Adipocyte (in vitro differentiated cells): ENCODE measurements at regions not wholly inside any gene's neighbourhood (a gene's known extent, or its start where the extent isn't known, plus 50 kb on each side); places are given as distances from the start of the nearest gene placed in this dataset.
"Not testable (repeated sequence)": the region's sequence is repeated elsewhere in the genome, so short reads cannot be mapped to it uniquely, and the experiment has no call there.

Source experiments
- DNase-seq: peaks from one replicate; pipeline ENCODE4 v3.0.0-alpha.2; 2015; ENCODE audit warnings: low read depth
- H3K27me3 ChIP-seq: replicated peaks from 2 replicates; pipeline ENCODE4 v1.7.0; 2013; ENCODE audit warnings: mild to moderate bottlenecking, low read length, moderate library complexity; ENCODE audit not compliant: control insufficient read depth, insufficient read depth
- H3K36me3 ChIP-seq: 2 replicates; pipeline ENCODE4 v1.7.0; 2013; ENCODE audit warnings: low read length, mild to moderate bottlenecking, moderate library complexity; ENCODE audit not compliant: control insufficient read depth, insufficient read depth, severe bottlenecking
- H3K4me1 ChIP-seq: 2 replicates; pipeline ENCODE4 v1.7.0; 2013; ENCODE audit warnings: mild to moderate bottlenecking, low read length, moderate library complexity; ENCODE audit not compliant: control insufficient read depth, insufficient read depth
- H3K4me3 ChIP-seq: 2 replicates; pipeline ENCODE4 v1.7.0; 2013; ENCODE audit warnings: mild to moderate bottlenecking, low read length, moderate library complexity
- H3K9ac ChIP-seq: 2 replicates; pipeline ENCODE4 v1.7.0; 2013; ENCODE audit warnings: mild to moderate bottlenecking, low read length, moderate library complexity
- H3K9me3 ChIP-seq: 2 replicates; pipeline ENCODE4 v1.7.0; 2013; ENCODE audit warnings: mild to moderate bottlenecking, low read length, moderate library complexity; ENCODE audit not compliant: control insufficient read depth

DNA sequence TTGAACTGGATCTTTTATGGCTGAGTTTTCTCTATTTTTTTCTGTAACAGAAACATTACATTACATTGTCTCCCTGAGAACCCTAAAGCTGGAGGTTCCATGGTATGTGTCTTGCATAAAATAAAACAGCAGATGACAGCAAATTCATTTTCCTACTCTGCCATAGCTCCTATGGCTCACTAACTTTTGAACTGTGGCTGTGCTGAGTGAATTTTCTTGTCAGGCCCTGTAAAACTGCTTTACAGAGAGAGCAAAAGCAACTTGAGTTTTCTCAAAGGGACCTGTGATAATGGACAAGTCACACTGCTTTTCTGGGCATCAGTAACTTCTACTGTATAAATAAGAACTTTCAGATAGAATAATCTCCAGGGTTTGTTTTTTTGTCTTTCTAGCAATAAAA, 129.9 kb upstream of the TSC22D2 start:
- no peaks in the 10 kb centered on the region for H3K36me3 ChIP-seq
- no peaks in the 10 kb centered on the region for H3K27me3 ChIP-seq

DNA sequence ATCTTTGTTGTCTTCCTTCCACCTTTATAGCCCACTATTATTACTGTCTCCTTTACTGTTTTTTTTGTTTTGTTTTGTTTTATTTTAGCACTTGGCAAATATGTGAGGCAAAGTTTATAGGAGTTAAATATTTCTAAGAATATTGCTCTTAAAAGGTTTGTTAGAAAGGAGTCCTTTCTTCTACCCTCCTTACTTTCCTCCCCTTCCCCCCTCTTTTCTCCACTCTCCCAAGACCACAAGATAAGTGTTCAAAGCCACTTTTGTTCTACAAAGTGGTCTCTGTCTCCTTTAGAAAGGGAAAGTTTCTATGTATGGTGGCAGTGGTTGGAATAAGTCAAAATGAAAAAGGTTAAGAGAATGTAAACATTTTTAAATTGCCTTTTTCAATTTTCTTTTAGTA, 130.7 kb upstream of the TSC22D2 start:
- Histone ChIP-seq H3K27me3 (no peaks in the 10 kb centered on the region), H3K4me3 (no peak overlapping the region), H3K36me3 (no peaks in the 10 kb centered on the region), H3K9ac (no peak overlapping the region), H3K9me3 (peaks cover 2% of the 10 kb centered on the region), H3K4me1 (peaks cover 11% of the 10 kb centered on the region)
- DNase-seq, result no peak

More for the DNA sequence above, 129.9 kb upstream of the TSC22D2 start:
- H3K9me3 ChIP-seq, result peaks cover 5% of the 10 kb centered on the region
- no peak for DNase-seq
- H3K9ac ChIP-seq, result no peak overlapping the region
- no peak overlapping the region for H3K4me3 ChIP-seq
- H3K4me1 ChIP-seq, result peaks cover 11% of the 10 kb centered on the region

DNA sequence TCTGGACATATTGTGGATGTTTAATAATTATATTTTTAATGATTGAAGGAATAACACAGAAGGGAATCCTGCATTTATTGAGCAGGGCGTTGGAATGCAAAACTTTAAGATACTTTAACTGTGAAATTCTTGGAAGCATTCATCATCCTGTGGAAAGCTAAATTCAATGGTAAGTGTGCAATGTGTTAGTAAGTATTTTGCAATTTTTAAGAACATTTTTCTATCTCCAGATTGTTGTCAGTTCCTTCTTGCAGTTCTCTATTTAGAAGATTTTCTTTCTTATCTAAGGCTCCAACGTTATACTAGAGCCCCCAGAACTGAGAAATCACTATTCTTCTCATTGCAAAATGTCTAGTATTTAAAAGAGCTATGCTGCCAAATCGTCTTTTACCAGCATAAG, 132.2 kb upstream of the TSC22D2 start:
- Histone ChIP-seq H3K4me1 (peaks cover 11% of the 10 kb centered on the region), H3K9me3 (no peaks in the 10 kb centered on the region), H3K27me3 (no peaks in the 10 kb centered on the region), H3K9ac (no peak overlapping the region), H3K36me3 (no peaks in the 10 kb centered on the region), H3K4me3 (no peak overlapping the region)
- DNase-seq, result peak; percentile 41

DNA sequence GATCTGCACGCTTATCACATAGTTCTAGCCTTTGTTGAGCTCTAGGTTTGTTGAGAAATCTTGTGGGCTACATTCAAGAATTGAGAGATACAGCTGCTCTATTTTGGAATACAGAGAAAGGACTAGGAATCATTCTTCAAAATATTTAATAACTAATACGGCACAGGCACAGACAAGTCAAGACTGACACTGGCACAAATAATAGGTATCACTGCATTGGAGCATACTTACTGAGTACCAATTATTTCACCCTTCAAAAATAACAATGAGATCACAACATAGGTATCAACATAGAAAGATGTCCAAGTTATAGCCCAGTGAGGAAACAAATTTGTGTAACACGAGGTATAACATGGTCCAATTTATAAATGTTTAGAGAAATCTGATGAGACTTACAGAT, 133.7 kb upstream of the TSC22D2 start:
- Histone ChIP-seq H3K36me3 (no peaks in the 10 kb centered on the region), H3K4me3 (no peak overlapping the region), H3K9ac (no peak overlapping the region), H3K4me1 (peaks cover 11% of the 10 kb centered on the region), H3K27me3 (no peaks in the 10 kb centered on the region), H3K9me3 (no peaks in the 10 kb centered on the region)
- no peak for DNase-seq

DNA sequence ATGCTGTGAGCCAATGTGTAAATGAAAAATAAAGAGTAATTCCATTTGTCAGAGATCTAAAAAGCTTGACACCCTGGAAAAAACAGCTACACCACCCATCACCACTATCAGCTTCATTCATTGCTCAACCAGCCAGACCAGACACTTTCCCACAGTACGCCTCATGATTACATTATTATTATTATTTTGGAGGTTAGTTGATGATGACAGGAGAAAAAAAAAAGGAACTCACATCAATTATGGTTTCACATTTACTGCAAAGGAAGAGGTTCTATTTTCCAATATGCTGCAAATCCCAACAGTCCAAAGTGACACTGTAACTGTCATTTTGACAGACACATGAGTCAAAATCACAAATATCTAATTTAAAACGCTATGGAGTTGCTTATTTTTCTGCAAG, 134.7 kb upstream of the TSC22D2 start:
- Histone ChIP-seq H3K4me3 (no peak overlapping the region), H3K27me3 (no peaks in the 10 kb centered on the region), H3K9me3 (no peaks in the 10 kb centered on the region), H3K4me1 (peaks cover 11% of the 10 kb centered on the region), H3K9ac (no peak overlapping the region), H3K36me3 (no peaks in the 10 kb centered on the region)
- DNase-seq, result no peak

DNA sequence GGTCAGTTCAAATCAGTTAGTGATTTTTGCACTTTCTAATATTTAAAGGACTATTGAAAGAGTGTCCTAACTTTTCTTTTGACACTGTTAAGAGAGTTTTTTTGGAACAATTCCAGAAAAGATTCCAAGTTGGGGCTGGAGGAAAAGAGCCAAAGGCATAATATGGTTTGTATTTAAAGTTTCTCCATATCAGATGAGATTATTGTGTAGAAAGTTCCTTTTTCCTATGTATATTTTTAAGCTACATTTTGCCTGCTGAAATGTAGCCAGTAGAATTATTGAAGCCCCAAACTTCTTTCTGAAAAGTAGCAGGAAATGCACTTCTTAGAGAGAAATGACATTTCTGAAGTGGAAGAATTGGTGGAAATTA, 136.5 kb upstream of the TSC22D2 start:
- peak; percentile 62 for DNase-seq
- peaks cover 11% of the 10 kb centered on the region for H3K4me1 ChIP-seq
- no peaks in the 10 kb centered on the region for H3K36me3 ChIP-seq
- H3K9ac ChIP-seq, result no peak overlapping the region
- no peak overlapping the region for H3K4me3 ChIP-seq
- no peaks in the 10 kb centered on the region for H3K9me3 ChIP-seq
- no peaks in the 10 kb centered on the region for H3K27me3 ChIP-seq

DNA sequence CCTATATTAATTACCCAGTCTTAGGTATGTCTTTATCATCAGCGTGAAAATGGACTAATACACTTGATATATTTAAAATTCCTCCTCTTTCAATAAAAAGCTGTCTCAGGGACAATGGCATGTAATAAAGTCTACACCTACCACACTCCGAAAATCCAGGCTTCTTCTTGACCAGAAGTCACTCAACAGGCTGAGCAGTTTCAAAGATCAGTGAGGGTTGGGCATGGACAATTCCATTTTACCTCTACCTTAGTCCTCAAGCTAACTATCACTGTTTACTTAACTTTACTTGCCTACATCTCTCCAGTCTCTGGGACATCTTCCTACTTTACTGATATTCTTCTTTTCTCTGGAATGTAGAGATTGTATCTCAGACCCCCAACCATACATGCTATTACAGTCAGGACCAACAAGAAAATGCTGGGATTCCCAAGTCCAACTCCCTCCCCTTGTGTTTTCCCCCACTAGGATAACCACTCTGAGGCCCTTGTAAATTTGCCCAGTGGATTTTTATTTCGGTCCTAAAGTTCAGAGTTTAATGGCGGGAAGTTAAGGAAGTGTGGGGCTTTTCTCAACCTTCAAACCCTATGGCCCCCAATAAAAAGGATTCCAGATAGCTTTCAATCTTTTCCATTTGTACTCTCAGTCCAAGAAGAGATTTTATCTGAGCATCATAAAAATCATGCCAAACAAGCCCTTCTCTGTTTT, 137.1 kb upstream of the TSC22D2 start:
- H3K4me1 ChIP-seq, result peaks cover 8% of the 10 kb centered on the region
- no peak for DNase-seq

DNA sequence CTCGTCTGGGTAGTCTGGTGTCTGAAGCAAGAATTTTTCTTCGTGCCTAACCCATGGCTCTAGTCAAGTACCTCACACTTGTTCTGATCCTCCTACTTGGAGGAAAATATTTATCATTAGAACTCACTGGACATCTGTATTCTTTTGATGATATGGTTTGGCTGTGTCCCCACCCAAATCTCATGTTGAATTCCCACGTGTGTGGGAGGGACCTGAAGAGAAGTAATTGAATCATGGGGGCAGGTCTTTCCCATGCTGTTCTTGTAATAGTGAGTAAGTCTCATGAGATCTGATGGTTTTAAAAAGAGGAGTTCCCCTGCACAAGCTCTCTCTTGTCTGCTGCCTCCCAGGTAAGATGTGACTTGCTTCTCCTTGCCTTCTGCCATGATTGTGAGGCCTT, 137.7 kb upstream of the TSC22D2 start:
- H3K9me3 ChIP-seq, H3K36me3 ChIP-seq, H3K27me3 ChIP-seq, DNase-seq, H3K9ac ChIP-seq, H3K4me3 ChIP-seq, H3K4me1 ChIP-seq: not testable (repeated sequence)

More for the DNA sequence above, 137.1 kb upstream of the TSC22D2 start:
- H3K9me3 ChIP-seq, result no peaks in the 10 kb centered on the region
- no peak overlapping the region for H3K4me3 ChIP-seq
- H3K9ac ChIP-seq, result no peak overlapping the region
- H3K27me3 ChIP-seq, result no peaks in the 10 kb centered on the region
- H3K36me3 ChIP-seq, result no peaks in the 10 kb centered on the region

DNA sequence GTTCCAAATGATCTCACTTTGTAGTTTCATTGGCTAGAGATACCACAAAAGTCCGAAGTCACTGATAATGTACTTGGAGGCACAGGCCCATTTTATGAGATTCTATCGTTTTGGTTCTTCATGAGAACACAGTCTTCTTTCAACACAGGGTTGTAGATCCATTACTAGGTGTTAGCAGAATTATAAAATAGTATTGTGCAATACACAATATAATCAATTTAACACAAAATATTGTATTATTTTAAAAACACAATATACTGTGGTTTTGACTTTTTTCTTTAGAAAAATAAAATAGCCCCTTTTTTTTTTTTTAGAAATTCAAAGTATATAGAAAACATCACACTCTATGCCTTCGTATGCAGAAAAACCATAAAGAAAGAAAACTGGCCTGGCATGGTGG, 138.6 kb upstream of the TSC22D2 start:
- Histone ChIP-seq H3K9ac (no peak overlapping the region), H3K4me3 (no peak overlapping the region), H3K4me1 (no peaks in the 10 kb centered on the region), H3K27me3 (no peaks in the 10 kb centered on the region), H3K36me3 (no peaks in the 10 kb centered on the region), H3K9me3 (no peaks in the 10 kb centered on the region)
- no peak for DNase-seq

DNA sequence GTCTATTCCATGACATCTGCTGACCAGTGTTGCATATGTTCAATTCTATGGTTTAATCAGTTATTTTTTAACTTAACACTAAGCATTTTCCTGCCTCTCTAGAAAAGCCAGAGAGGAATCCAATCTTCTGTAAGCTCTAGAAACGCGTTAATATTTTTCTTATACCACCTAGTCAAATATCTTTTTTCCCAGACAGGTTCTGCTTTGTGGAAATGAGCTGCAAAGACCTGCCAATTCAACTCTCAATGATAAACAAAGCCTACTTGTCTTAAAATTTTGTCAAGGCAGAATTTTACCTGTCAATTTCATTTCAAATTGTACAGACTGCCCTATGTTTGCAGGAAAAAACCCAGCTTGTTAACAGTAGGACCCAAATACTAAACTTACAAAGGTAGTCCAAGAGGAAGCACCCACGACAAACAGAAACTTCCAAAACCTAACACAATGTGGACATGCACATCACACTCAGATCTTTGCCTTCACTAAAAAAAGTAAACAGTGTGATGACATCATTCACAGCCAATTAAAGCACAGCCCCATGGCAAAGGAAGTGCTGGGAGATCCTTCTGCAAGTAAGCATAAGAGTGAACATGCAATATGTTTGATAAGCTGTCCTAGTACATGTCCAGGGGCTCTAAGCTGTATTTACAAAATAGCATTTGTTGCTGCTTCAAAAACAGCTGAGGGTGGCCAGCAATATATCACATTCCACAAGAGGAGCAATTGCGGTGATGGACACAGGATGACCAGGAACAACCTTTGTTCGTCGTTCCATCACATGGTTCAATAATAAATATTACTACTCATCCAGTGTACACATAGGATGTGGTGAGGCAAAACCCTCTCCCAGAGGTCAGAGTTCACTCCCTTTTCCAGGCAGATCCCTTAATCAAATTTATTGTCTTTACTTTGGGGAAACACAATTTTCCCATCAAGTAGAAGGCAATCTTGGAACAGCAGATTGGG, 139.4 kb upstream of the TSC22D2 start:
- no peak overlapping the region for H3K4me3 ChIP-seq
- no peaks in the 10 kb centered on the region for H3K9me3 ChIP-seq
- DNase-seq, result no peak
- H3K27me3 ChIP-seq, result no peaks in the 10 kb centered on the region
- H3K36me3 ChIP-seq, result no peaks in the 10 kb centered on the region
- H3K9ac ChIP-seq, result no peak overlapping the region
- H3K4me1 ChIP-seq, result no peaks in the 10 kb centered on the region

DNA sequence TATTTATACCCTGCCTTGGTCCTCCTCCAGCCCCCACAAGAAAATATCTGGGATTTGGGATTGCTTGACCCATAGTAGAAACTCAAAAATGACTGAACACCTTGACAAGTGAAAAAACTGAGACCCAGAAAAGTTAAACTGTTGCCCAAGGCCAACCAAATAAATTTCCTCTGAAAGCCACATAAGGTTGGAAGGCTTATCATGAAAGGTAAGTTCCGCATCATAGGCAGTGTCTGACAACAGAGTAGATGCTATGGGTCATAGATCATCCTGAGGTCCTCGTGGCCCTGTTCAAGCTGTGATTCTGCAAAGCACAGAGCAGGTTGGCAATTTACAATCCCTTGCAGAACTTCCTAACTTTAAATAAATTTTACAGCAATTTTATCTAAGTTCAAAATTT, 140.8 kb upstream of the TSC22D2 start:
- no peak for DNase-seq
- Histone ChIP-seq H3K9me3 (no peaks in the 10 kb centered on the region), H3K4me3 (no peak overlapping the region), H3K27me3 (no peaks in the 10 kb centered on the region), H3K4me1 (no peaks in the 10 kb centered on the region), H3K9ac (no peak overlapping the region), H3K36me3 (no peaks in the 10 kb centered on the region)
